NCI-H2196 treated with DMSO at 0.1 percent for 48 hours (cell line): ENCODE measurements at regions not wholly inside any gene's neighbourhood (a gene's known extent, or its start where the extent isn't known, plus 50 kb on each side); places are given as distances from the start of the nearest gene placed in this dataset.
"Not testable (repeated sequence)": the region's sequence is repeated elsewhere in the genome, so short reads cannot be mapped to it uniquely, and the experiment has no call there.

ENCODE experiments used
- DNase-seq: peaks from one replicate; lab custom pipeline; 2025; ENCODE audit not compliant: unreplicated experiment; lab: John Stamatoyannopoulos, UW

DNA sequence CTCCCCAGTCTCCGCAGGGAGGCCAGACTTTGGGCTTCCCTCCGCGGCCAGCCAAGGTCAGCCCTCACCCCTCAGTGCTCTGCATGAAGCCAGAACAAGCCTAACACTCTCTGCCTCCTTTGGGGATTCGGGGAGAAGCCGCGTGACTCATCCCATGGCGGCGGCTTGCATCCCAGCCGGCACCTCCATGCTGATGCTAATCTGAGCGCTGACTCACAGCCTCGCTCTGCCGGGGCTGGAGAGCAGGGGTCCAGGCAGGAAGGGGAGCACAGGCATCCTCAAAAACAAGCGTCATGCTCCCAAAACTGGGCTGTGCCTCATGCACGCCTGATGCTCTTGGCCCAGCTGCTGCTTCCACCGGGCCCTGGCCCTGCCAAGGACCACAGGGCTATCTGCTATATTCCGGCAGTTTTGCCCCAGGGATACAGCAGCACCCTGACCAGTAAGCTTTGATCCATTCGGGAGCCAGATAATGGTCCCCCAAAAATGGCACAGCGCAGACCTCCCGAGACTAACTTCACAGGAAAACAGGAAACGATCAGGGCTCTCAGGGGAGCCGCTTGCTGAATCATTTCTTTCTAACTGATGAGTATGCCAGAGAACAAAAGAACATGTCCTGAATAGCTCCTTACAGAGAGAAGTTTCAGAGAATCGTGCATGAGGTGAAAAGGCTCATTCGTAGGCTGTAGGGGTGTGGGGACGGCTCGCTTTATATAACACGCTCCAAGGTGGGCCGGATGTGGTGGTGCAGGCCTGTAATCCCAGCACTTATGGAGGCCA is 254.4 kb upstream of the USP9Y start:
- DNase-seq: not testable (repeated sequence)

DNA sequence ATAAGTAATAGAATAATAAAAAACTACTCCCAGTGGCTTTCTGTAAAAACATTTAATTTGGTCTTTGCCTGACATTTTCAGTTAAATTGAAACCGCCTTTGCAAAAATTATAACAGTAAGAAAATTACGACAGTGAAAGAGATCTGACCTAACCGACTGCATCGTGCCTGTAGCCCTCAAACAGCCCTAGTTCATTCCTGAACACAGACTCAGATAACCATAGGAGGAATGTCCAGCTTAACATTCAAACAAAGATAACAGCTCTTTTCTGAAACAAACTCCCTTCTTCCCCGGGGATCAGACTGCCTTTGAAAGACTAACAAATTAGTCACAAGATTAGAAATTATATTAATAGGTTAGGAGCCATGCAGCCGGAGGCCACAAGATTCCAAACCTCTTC is 252.5 kb upstream of the USP9Y start:
- DNase-seq: not testable (repeated sequence)

DNA sequence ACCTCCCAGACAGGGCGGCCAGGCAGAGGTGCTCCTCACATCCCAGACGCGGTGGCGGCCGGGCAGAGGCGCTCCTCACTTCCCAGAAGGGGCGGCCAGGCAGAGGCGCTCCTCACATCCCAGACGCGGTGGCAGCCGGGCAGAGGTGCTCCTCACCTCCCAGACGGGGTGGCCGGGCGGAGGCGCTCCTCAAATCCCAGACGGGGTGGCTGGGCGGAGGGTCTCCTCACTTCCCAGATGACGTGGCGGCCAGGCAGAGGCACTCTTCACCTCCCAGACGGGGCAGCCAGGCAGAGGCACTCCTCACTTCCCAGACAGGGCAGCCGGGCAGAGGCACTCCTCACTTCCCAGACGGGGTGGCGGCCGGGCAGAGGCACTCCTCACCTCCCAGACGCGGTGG is 247.7 kb upstream of the USP9Y start:
- not testable (repeated sequence) for DNase-seq

DNA sequence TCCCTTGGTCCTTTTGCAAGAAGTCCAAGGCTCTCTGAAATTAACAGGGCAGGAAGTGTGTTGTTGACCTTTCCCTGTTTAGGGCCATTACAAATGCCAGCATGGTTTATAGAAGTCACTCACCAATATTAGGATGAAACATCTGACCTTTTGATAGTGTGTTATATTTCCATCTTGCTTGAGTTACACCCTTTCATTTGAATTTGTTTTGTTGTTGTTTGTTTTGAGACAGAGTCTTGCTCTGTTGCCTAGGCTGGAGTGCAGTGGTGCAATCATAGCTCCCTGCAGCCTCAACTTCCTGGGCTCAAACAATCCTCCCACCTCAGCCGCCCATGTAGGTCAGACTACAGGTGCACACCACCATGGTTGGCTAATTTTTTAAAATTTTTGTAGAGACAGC is 241.1 kb upstream of the USP9Y start:
- DNase-seq: no peak

DNA sequence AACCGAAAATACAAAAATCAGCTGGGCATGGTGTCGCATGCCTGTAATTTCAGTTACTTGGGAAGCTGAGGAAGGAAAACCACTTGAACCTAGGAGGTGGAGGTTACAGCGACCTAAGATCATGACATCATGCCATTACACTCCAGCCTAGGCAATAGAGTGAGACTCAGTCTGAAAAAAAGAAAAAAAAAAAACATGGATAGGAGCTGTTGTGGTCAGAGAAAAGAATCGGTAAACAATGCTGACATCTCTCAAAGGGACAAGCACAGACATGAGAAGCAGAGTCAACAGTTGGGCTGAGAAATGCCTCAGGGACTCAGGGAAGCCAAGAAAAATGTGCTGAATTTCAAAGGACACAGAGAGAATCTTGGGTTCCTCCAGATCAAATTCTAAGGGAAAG is 236.9 kb upstream of the USP9Y start:
- DNase-seq: no peak

DNA sequence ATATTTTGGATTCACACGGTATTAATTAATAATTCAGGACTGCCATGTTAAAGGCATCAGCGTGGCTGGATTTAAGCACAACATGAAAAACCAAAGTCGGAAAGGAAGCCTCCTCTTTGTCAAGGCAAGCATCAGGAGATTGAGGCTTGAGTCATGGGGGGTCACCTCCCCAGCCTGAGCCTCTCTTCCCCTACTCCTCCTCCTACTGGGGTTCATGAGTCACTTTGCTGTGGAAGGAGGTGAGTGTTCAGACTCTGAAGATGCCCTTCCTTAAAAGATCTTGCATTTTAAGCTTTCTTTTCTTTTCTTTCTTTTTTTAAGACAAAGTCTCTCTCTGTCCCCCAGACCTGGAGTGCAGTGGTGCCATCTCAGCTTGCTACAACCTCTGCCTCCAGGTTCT is 235.3 kb upstream of the USP9Y start:
- DNase-seq: no peak

DNA sequence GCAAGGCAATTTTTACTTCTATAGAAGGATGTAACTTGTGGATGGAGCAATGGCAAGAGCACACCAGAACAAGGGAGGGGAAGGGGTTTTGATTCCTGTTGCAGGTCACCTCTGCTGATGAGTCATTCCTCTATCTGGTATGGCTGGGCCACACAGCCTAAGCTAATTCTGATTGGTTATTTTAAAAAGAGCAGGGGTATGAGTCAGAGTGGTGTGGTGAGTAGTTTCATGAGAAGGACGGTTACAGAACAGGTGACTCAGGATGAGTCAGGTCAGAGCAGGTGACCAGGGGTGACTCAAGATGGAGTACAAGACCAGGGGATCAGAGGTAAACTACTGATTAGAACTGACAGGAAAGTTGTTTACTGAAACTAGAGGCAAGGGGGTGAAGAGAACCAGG is 231.9 kb upstream of the USP9Y start:
- no peak for DNase-seq

DNA sequence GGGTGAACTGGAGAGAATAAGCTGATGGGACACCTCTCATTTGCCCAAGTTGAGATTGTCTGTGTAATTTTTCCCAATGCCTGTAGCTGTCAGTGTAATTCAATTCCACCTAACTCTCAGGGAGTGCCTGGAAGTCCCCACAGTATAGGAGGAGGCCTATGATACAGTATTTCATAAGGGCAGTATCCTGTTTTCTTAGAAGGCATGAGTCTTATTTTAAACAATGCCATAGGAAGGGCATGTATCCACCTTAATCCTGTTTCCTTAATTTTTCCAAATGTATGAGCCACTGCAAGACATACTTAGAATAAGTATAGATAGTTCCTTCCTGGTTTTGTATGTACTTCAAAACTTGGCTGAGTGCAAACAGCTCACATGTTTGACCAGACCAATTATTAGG is 226.6 kb upstream of the USP9Y start:
- no peak for DNase-seq

DNA sequence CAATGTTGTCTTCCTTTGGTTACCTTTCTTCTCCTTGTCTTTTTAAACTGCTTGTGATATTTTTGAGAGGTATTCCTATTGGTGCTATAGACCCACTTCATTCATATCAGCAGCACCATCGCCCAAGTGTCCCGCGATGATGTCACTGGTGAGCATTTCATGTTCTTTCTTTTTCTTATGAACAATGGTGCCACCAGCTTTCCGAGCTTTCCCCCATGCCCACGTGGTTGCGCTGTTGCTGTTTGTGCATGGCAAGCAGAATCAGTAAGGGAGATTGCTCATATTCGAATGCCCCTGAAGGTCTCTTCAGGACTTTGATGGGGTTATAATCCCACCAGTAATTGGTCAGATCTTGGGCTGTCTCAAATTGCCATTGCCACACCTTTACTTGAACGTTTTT is 221.6 kb upstream of the USP9Y start:
- no peak for DNase-seq

DNA sequence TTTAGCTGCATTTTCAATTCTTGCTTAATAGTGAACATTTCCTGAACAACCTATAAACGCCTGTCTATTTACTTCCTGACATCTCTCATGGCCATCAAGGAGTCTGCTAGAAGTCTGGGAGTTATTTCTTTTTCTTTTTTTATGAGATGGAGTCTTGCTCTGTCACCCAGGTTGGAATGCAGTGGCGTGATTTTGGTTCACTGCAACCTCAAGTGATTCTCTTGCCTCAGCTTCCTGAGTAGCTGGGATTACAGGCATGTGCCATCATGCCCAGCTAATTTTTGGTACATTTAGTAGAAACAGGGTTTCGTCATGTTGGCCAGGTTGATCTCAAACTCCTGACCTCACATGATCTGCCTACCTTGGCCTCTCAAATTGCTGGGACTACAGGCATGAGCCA is 217.6 kb upstream of the USP9Y start:
- no peak for DNase-seq

DNA sequence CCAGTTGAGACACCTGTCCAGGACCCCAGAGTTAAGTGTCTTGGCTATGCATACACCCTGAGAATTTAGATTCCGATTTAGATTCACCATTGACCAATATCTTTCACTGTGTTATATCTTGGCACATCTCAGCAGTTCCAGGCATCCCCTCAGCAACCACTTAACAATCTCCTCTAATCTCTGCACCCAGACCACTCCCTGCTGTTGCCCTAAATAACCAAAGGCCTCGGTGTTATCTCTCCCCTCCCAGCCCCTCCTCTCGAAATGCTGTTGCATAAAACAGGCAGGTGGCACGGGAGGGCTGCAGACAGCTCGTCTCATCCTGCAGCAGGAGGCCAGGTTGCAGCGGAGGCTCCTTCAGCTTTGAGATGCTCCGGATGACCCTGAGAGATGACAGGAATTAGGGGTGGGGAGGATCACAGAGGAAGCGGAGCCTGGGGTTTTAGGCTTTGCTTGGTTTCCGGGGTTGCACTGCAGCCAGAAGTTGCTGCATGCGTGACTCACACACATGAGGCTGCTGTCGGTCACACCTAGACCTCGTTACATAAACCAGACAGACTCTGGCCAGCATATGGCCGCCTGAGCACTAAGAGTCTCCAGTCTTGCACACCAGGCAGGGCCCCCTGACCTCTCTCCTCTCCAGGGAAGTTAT is 210.3 kb upstream of the USP9Y start:
- DNase-seq: no peak

DNA sequence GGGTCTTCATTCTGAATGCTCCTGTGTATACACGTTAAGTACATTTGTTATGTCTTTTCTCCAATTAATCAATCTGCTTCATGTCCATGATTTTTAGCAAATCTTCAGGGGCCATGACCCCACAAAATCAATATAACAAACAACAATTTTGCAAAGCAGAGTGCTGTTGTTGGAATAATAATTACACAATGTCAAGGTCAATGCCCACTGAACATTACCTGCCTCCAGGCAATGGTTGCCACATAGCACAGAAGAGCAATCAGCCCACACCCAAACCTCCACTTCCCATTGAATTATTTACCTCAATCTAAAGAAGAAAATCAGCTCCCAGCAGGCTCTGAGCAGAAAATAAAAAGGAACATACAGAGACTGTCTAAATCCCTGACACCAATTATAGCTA is 208.8 kb upstream of the USP9Y start:
- DNase-seq: no peak

DNA sequence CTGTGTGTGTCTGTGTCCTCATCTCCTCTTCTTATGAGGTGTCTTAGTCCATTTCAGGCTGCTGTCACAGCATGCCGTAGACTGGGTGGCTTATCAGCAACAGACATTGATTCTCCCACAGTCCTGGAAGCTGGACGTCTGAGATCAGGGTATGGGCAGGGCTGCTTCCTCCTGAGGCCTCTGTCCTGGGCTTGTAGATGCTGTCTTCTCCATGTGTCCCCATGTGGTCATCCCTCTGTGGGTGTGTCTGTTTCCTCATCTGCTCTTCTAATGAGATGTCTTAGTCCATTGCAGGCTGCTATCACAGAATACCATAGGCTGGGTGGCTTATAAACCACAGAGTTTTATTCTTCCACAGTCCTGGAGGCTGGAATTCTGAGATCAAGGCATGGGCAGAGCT is 205.0 kb upstream of the USP9Y start:
- no peak for DNase-seq

DNA sequence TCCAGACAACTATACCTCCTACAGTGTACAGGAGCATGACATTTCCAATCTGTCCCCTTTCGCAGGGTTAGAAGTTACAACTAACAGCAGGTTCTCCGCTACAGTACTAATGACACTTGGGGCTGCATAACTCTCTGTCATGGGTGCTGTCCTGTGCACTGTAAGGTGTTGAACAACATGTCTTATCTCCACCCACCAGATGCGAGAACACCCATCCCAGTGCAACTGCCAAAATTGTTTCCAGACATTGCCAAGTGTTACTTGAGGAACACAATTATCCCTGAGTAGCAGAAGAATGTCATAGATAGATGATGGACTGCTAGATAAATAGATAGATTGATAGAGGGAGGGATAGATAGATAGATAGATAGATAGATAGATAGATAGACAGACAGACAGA is 200.9 kb upstream of the USP9Y start:
- DNase-seq: no peak

DNA sequence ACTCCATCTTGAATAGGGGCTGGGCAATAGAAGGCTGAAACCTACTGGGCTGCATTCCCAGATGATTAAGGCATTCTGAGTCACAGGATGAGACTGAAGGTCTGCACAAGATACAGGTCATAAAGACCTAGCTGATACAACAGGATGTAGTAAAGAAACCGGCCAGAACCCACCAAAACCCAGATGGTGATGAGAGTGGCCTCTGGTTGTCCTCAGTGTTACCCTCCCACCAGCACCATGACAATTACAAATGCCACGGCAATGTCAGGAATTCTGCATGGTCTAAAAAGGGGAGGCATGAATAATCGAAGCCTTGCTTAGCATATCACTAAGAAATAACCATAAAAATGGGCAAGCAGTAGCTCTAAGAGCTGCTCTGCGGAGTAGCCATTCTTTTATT is 197.0 kb upstream of the USP9Y start:
- DNase-seq: not testable (repeated sequence)

DNA sequence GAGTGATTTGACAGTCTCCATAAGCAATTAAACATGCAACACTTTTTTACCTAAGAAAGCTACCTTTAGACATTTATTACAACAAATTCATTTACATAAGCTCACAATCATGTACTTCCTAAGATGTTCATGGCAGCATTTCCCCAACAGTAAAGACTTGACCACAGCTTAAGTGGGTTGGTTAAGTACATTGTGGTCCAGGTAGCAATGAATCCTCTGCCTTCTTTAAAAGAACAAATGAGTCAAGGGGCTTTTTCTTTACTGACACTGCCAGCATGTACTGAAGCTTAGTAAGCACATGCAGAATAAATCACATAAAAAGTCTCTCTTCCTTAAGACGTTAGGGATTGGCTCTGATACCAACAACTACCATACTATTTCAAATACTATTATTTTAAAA is 183.7 kb upstream of the USP9Y start:
- DNase-seq: no peak

DNA sequence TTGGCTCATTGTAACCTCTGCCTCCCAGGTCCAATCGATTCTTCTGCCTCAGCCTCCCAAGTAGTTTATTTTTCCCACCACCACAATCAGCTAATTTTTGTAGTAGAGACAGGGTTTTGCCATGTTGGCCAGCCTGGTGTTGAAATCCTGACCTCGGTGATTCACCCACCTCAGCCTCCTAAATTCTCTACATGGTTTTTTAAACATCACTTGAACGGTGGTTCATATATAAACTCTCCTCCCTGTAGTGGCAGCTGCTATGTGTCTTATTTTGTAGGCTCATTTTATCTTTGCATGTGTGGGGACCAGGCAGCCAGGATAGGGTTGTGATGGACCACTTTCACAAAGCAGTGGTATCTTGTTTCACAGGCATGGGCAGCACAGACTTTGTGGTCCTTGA is 175.8 kb upstream of the USP9Y start:
- no peak for DNase-seq

DNA sequence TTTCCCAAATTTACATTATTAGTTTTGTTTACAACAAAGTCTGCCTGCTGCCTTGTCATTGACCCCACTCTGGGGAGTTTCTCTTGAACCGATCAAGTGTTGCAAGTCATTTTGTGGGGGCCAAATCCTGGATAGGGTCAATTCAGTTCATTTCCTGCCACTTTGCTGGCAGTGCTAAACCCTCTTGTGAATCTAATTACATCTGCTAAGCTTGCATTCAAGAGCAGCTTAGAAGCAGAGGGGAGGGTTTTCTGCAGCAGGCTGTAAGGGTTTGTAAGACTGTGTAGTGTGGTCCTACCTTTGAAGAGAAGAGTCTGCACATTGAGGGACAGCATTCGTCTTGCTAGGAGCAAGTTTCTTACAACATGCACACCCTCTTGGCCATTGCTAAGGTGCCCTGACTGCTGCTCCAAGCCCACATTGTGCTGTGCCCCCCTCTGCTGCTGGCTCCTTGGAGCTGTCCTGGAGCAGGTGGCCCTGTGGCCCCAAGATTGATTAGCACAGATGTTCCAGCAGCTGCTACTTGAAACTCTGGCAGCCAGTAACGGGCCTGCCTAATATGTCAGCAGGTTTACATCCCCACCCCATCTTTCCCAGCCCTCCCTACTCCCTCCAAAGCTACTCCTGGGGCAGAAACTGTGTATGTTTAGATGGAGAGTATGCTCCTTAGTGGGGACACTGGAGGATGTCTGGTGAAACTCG is 174.5 kb upstream of the USP9Y start:
- no peak for DNase-seq

DNA sequence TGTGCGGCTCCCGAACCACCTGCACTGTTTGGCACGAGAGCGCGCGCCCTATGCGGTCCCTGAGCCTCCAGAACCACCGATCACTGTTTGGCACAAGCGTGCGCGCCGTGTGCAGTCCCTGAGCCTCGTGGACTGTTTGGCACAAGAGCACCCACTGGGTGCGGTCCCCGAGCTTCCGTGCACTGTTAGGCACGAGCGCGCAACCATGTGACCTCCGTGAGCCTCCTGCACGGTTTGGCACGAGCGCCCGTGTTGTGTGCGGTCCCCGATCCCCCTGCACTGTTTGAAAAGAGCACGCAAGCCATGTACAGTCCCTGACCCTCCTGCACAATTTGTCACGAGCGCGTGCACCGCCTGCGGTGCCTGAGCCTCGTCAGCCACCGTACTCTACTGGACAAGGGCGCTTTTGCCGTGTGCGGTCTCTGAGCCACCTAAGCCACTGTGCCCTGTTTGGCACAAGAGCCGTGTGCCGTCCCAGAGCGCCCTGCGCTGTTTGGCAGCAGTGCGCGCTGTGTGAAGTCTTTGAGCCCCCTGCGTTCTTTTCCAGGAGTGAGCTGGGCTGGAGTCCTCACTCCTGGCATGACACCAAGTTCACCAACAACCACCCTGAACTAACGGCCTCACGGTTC is 163.7 kb upstream of the USP9Y start:
- no peak for DNase-seq

DNA sequence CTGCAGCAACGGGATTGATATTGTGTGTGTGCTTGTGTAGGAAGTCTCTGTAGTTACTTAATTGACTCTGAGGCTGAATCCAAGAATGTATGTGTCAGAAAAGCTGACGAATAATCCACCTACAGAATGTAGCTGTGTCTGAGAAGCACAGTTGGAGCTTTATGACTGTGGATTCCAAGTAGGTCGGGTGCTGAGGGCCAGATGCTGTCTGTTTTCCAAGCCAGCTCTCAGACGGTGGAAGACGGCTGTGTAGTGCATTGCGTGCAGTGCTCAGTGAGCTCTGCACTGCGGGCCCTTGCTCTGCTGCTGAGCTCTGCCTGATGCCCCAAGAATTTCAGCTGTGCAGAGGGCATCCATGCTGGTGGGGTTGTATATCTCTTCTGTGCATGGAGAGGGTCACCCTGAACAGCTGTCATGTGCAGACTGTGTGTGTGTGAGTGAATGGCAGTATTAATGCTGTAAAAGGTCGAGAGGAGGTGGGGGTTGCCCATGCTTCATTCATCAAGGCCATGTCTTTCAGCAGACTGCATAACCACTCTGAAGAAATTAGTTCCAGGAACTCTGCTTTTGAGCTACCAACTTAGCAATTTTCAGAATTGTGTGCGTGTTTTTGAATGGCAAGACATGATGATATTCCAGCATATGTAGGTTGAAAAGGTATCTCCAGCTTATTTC is 154.1 kb upstream of the USP9Y start:
- DNase-seq: no peak
